HG02885 (cell line): ENCODE measurements at regions not wholly inside any gene's neighbourhood (a gene's known extent, or its start where the extent isn't known, plus 50 kb on each side); places are given as distances from the start of the nearest gene placed in this dataset.

ENCODE experiments used
- ATAC-seq: cut with Tn5 transposase; IDR thresholded peaks from one replicate; pipeline ENCODE4 v1.9.1; 2021; ENCODE audit warnings: mild to moderate bottlenecking; ENCODE audit not compliant: unreplicated experiment, poor library complexity

DNA sequence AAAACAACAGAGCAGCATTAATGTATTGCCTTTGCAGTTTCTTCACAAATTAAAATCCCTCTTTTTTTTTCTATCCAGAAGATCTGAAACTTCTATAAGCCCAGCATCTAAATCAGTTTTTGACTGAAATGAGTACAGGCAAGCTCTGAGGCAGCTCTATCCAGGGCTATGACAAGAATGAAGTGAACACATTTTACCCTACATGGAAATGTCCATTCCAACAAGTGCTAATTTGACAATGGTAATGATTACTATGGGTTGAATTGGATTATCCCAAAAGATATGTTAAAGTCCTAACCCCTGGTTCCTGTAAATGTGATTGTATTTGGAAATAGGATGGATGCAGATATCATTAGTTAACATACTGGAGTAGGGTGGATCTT lies 115.7 kb downstream of the RPL22L1 start:
- no peak for ATAC-seq

DNA sequence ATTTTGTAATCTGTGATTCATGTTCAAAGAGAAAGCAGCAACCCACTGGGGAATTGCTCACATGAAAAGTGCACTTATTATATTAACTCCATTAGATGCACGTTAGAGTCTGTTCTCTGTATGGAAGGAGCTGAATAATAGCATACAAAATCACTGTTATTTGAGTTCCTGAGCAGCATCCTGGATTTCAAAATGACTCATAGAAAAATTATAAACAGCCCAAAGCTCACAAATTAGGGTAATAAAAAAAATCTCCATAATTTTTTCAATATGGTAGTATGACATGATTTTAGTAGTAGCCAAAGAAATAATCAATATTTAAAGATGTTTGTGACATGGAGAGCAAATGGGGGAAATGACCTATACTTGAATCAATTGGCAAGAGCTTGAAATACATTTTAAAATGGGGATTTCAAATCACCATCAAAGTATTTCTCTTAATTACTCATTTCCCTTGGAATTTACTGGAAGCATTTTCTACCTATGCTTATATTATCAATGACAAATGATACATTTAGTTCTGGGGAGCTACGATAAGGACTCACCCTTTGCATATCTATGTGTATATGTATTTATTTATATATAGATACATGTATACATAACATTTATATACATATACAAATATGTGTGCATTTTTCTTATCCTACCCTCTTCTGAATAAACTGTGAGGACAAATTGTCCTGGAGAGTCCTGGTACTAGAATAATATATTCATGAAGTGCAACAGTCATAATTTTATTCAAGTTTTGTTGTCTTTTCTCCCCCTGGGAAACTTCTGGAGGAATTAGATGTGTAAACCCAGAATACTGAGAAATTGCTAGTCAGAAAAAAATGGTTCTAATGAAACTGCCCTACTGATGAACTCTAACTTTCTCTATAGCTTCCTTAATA lies 116.3 kb downstream of the RPL22L1 start:
- no peak for ATAC-seq

DNA sequence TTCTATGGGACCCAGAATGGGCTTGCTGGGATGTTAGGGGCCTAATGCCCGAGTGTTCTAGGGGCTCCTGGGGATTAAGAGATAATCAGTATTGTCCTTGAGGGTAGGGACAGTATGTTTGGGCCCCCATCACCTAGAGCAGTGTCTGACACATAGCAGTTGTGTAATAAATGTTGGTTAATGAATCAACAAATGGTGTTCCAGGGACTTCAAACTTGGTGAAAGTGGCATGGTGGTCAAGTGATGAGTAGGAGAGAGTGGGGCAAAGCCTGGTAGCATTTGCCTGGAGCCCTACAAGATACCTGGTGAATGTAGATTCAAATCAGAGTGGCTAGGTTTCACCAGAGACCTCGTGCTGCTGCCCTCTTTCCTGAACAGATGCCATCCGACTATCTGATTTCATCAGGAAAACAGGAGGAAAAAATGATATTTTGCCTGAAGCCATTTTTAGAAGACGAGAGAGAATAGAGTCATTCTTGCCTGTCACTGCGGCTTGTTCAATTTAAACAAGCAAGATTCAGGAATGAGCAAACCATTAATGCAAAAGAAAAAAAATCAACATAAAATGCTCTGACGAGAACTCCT lies 117.3 kb downstream of the RPL22L1 start:
- no peak for ATAC-seq

- no peak for ATAC-seq
Measured at GRCh38 chr3:170751899-170752293, 118.1 kb downstream of the RPL22L1 start.

DNA sequence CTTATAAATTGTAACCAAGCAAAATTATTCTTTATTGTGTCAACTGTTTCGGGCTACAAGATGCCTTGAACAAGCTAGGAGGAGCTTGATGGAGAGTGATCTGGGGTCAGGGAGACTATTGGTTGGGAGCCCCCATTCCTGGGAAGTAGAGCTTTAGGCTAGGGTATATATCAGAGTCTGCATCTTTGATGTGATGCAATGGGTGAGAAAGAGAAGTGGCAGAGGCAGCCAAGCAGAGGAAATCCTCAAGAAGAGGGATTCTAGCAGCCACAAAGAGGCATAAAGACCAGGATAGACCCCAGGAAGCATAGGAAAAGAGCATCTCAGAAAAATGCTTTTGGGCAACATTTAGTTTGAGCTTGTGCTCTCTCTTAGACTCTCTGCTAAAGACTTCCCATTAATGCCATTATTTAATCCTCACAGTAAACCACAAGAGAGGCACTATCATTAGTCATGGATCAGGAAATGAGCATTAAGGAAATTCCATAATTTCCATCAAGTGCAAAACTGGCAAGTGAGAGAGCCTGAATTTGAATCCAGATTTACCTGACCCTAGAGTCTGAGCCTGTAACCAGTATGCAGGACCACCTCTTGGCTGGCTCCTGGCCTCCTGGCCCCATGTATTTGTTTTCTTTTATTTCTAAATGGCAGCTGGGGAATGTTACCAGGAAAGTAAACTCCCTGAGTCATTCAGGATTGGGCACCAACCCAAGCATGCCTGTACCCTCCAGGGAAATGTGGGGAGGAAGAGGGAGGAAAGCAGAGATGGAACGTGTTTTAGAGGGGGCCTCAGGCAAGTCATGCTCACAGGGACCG lies 118.7 kb downstream of the RPL22L1 start:
- no peak for ATAC-seq

GRCh38 chr3:170750478-170750830 lies 119.5 kb downstream of the RPL22L1 start:
- ATAC-seq, result no peak

DNA sequence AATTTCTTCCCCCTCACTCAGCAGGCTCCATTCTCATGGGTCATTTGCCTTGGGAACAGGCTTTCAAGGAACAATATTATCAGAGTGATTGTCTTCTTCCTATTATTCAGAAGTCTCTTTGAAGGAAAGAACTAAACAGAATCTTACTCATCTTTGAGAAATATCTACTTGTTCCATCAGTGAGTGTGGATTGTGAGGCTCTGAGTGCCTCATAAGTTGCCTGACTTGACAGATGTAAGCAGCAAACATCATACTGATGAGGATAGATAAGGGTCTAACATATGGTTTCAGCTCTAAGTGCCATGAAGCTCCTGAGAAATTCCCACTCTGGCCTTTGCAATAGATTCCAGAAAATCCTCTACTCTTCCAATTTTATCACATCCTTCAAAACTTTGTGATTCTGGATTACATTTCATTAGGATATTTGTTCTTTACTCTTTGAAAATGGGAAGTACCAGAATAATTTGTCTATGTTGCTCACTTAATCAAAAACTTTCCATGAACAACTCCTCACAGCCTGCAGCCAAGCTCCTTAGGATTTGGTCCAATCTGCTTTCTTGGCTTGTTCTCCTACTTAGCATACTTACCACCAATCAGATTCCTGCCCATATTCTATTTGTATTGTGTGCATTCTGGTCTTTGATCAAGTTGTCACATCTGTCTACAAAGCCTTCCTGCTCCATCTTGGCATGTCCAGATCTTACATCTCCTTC lies 120.1 kb downstream of the RPL22L1 start:
- no peak for ATAC-seq

DNA sequence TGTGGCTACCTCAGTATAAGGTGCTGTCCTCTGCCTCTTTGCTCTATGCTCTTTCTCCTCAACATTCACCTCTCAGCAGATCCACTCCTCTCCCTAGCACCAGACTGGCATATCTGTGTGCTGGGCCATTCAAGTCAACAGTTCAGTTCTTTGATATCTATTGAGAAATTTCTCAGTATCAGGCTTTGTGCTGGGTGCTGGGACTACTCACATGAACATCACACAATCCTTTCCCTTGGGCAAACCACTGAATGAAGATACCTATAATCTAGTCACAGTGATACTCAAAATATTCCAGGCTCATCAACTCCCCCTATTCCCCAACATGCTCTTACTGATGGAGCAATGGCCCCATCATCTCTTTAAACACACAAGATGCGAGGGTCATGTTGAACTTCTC lies 120.8 kb downstream of the RPL22L1 start:
- ATAC-seq, result no peak

DNA sequence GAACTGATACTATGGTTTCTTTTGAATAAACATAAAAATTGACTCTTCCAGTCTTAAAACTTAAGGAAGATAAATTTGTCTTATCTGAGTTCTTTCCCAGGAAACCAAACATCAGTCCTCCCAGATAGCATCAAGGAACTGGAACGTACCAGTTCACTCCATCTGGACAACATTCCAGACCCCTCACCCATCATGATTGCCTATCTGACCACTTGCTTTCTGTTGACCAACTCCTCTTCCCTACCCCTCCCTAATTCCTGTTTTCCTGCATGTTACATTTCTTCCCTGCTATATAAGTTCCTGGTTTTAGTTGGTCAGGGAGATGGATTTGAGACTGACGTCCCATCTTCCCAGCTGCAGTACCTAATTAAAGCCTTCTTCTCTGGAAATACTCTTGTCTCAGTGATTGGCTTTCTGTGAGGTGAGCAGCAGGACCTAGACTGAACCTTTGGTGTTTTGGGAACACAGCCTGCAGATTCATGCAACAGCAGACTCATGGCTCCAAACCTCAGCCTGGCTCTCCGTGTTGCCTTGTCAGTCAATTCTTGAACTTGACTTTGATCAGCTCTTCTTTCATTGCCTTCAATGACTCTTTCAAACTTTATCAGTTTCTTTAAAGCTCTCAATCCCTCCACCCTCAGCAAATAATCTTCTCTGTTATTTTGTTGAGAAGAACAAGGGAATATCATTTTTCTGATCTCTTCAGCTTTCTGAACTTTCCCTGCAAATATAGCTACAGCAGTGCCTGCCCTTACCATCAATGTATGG lies 123.6 kb downstream of the RPL22L1 start:
- no peak for ATAC-seq

GRCh38 chr3:170745211-170745718 lies 124.7 kb downstream of the RPL22L1 start:
- ATAC-seq, result no peak

DNA sequence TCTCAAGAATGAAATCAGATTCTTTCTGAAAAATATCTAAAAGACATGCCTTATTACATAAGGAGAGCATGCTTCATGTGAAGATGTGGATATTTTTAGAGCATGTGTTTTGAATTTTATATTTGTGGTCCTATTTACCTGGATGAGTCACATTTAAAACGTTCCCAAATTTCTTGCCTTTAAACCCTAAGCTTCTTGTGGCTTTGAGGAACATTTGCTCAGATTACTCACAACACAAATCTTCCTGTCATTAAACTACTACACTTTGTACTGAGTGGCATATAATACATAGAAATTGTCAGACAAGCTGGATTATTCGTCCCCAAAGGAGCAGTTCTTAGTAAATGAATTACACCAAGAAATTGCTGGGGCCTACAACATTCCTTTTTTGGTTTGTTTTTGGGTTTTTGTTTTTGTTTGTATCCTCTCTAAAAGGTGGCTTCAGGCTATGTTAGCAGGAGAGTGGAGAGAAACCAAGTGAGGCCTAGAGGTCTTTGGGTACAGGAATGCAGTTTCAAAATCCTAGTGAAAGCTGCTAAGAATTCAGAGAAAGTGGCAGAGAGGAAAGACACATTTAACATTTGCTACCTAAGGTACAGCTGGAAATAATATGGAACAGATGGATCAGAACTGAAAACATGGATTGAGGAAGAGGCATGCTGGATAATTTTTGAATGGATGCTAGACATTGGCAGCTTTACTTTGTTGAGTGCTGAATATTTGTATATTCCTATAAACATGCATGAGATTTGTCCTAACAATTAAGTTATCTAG lies 128.1 kb downstream of the RPL22L1 start:
- no peak for ATAC-seq

GRCh38 chr3:170740726-170741591 lies 129.0 kb downstream of the RPL22L1 start:
- no peak for ATAC-seq

- ATAC-seq, result no peak
Measured at GRCh38 chr3:170740285-170740684, 129.7 kb downstream of the RPL22L1 start.

- no peak for ATAC-seq
Measured at GRCh38 chr3:170739410-170739809, 130.6 kb downstream of the RPL22L1 start.

- no peak for ATAC-seq
Measured at GRCh38 chr3:170738766-170739165, 131.2 kb downstream of the RPL22L1 start.

DNA sequence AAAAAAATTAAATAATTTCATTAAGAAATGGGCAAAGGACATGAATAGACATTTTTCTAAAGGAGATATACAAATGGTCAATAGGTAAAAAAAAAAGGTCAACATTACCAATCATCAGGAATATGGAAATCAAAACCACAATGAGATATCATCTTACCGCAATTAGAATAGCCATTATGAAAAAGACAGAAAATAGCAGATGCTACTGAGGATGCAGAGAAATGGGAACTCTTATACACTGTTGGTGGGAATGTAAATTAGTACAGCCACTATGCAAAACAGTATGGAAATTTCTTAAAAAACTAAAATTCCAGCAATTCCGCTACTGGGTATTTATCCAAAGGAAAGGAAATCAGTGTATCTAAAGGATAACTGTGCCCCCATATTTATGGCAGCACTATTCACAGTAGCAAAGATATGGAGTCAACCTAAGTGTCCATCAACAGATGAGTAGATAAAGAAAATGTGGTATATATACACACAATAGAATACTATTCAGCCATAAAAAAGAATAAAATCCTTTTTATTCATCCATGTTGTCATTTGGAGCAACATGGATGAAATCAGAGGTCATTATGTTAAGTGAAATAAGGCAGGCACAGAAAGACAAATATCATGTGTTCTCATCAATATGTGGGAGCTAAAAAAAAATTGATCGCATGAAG lies 132.4 kb downstream of the RPL22L1 start:
- no peak for ATAC-seq

DNA sequence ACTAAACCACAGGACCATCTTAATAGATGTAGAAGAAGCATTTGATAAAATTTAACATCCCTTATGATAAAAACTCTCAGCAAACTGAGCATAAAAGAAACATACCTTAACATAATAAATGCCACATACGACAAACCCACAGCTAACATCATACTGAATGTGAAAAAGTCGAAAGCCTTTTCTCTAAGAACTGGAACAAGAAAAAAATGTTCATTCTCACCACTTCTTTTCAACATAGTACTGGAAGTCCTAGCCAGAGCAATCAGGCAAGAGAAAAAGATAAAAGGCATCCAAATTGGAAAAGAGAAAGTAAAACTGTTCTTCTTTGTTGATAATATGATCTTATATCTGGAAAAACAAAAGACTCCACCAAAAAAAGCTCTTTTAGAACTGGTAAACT lies 134.2 kb downstream of the RPL22L1 start:
- no peak for ATAC-seq

GRCh38 chr3:170734735-170735065 lies 135.3 kb downstream of the RPL22L1 start:
- ATAC-seq, result no peak
